ENCODE measurements at regions not wholly inside any gene's neighbourhood (a gene's known extent, or its start where the extent isn't known, plus 50 kb on each side); places are given as distances from the start of the nearest gene placed in this dataset.

- no peak overlapping the region for H3K4me3 ChIP-seq (ENCODE audit: low read depth, low read length)
- DNase-seq (ENCODE audit: low read depth): no peak
These were observed 776.3 kb downstream of the BCL11A start for GRCh38 chr2:59777120-59777519.

GRCh38 chr2:59776726-59777008, 776.8 kb downstream of the BCL11A start:
- TF ChIP-seq CTCF (IDR thresholded peaks at IDR 0.05; ENCODE audit: control insufficient read depth, extremely low read depth, insufficient read depth): no peak
- no peak overlapping the region for H3K4me3 ChIP-seq (ENCODE audit: low read depth, low read length)
- DNase-seq (ENCODE audit: low read depth): no peak

More at GRCh38 chr2:59777120-59777519, 776.3 kb downstream of the BCL11A start:
- no peak for TF ChIP-seq CTCF (IDR thresholded peaks at IDR 0.05; ENCODE audit: control insufficient read depth, extremely low read depth, insufficient read depth)

- no peak overlapping the region for H3K4me3 ChIP-seq (ENCODE audit: low read depth, low read length)
- DNase-seq (ENCODE audit: low read depth): no peak
- TF ChIP-seq CTCF (IDR thresholded peaks at IDR 0.05; ENCODE audit: control insufficient read depth, extremely low read depth, insufficient read depth): no peak
These were observed 778.5 kb downstream of the BCL11A start for GRCh38 chr2:59774821-59775433.

GRCh38 chr2:59770651-59771050, 782.8 kb downstream of the BCL11A start:
- no peak for TF ChIP-seq CTCF (IDR thresholded peaks at IDR 0.05; ENCODE audit: control insufficient read depth, extremely low read depth, insufficient read depth)
- DNase-seq (ENCODE audit: low read depth): no peak

GRCh38 chr2:59761966-59762365, 791.5 kb downstream of the BCL11A start:
- DNase-seq (ENCODE audit: low read depth): no peak
- no peak for TF ChIP-seq CTCF (IDR thresholded peaks at IDR 0.05; ENCODE audit: control insufficient read depth, extremely low read depth, insufficient read depth)
- H3K4me3 ChIP-seq (ENCODE audit: low read depth, low read length): no peak overlapping the region

More at GRCh38 chr2:59770651-59771050, 782.8 kb downstream of the BCL11A start:
- no peak overlapping the region for H3K4me3 ChIP-seq (ENCODE audit: low read depth, low read length)

GRCh38 chr2:59756150-59756549, 797.3 kb downstream of the BCL11A start:
- DNase-seq (ENCODE audit: low read depth): no peak
- no peak for TF ChIP-seq CTCF (IDR thresholded peaks at IDR 0.05; ENCODE audit: control insufficient read depth, extremely low read depth, insufficient read depth)
- no peak overlapping the region for H3K4me3 ChIP-seq (ENCODE audit: low read depth, low read length)

GRCh38 chr2:59754011-59754735, 799.3 kb downstream of the BCL11A start:
- no peak for DNase-seq (ENCODE audit: low read depth)
- 0 out of 2 replicates have a peak, but pooled peaks have one; percentile 9 for TF ChIP-seq CTCF (IDR thresholded peaks at IDR 0.05; ENCODE audit: control insufficient read depth, extremely low read depth, insufficient read depth)
- H3K4me3 ChIP-seq (ENCODE audit: low read depth, low read length): no peak overlapping the region
